Activated effector memory CD4-positive, alpha-beta T cell treated with anti-CD3 and anti-CD28 coated beads, Interleukin-2, amount 50 U/mL, for 16 hours (primary cell): ENCODE measurements at regions not wholly inside any gene's neighbourhood (a gene's known extent, or its start where the extent isn't known, plus 50 kb on each side); places are given as distances from the start of the nearest gene placed in this dataset.

Source experiments
- DNase-seq: peaks from one replicate; pipeline ENCODE4 v3.0.0-alpha.2; 2020

GRCh38 chrX:40267334-40268187 is 169.8 kb upstream of the BCOR start:
- no peak for DNase-seq

GRCh38 chrX:40266490-40267333 is 169.0 kb upstream of the BCOR start:
- peak; percentile 80 for DNase-seq

- no peak for DNase-seq
These were observed 168.2 kb upstream of the BCOR start for GRCh38 chrX:40265936-40266335.

- DNase-seq, result no peak
These were observed 165.3 kb upstream of the BCOR start for GRCh38 chrX:40263014-40263560.

- DNase-seq, result no peak
These were observed 164.6 kb upstream of the BCOR start for GRCh38 chrX:40262157-40263013.

DNA sequence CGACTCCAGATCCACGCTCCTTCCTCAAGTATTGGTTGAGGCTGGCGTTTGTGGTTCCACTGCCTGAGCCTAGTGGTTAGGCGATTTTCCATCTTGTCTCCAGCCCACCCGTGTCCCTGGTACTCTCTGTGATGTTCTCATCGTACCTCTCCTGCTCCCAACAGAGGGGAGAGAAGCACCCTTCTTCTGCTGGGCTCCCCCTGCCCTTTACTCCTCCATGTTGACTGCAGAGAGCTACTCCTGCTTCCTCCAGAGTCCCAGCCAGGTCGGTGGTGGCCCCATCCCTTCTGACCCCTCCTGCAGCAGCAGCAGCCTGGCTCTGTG is 164.0 kb upstream of the BCOR start:
- DNase-seq, result no peak

DNA sequence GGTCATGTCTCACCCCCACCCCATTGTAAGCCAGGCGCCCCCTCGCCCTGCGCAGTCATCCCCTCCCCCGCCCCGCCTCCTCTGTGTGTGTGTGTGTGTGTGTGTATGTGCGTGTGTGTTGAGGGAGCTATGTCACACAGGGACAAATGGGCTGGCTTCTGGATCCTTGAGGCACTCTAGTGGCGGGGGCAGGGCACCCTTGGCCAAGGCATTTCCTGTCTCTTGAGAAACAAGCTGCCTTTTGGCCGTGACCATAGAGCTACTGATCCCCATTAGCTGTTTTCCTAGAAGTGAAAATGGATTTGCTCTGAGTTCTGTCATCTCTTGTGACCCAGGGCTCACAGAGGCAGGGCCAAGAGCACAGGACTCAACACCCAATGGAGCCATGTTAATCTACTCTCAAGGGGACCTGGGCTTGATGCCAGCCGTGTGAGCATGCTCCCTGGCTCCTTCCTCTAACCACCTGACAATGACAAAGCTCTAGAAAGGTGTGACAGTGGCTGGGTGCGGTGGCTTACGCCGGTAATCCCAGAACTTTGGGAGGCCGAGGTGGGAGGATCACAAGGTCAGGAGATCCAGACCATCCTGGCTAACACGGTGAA is 162.5 kb upstream of the BCOR start:
- no peak for DNase-seq

DNA sequence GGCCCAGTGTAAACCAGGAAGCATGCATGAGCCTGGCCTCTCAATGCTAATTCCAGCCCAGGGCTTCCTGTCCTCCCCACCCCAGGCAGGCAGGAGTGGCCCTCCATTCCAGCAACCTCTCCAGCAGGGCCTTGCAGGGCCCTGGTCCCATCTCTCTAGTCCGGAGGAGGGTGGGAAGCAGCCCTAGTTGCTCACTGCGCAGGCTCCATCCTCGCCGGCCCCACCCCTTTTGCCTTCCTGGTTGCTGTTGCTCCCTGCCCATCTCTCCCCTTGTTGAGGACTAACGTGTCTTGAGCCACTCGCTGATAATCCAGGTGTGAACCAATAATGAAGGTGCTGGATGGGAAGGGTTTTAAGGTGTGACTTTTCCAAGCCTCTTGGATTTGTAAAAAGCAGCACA is 161.2 kb upstream of the BCOR start:
- DNase-seq, result no peak

DNA sequence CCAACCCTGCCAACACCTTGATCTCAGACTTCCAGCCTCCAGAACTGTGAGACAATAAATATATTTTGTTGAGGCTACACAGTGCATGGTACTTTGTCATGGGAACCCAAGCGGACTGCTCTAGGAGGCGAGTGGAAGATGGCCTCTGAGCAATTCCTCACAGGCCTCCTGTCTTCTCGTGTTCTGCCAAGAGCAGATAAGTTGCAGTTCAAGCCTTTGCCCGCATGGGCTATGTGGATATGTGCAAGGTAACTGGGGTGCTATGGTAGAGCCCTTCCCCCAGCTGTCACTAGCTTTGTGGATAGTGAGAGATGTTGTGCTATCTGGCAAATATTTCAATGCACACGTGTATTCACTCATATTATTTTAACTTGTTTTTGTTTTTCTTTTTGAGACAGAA is 156.0 kb upstream of the BCOR start:
- DNase-seq, result no peak

DNA sequence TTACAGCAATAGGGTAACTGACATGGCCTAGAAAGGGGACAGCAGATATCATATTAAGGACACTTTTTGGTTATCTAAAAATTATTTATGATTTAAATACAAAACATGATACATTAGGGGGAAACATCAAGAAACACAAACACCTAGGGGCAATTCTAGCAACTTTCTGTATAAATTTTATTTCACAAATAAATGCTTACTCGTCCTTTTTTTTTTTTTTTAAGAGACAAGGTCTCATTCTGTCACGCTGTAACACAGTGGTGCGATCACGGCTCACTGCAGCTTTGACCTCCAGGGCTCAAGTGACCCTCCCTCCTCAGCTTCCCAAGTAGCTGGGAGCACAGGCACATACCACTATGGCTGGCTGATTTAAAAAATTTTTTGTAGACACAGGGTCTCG is 151.8 kb upstream of the BCOR start:
- no peak for DNase-seq

- DNase-seq, result no peak
These were observed 151.1 kb upstream of the BCOR start for GRCh38 chrX:40248822-40249221.

DNA sequence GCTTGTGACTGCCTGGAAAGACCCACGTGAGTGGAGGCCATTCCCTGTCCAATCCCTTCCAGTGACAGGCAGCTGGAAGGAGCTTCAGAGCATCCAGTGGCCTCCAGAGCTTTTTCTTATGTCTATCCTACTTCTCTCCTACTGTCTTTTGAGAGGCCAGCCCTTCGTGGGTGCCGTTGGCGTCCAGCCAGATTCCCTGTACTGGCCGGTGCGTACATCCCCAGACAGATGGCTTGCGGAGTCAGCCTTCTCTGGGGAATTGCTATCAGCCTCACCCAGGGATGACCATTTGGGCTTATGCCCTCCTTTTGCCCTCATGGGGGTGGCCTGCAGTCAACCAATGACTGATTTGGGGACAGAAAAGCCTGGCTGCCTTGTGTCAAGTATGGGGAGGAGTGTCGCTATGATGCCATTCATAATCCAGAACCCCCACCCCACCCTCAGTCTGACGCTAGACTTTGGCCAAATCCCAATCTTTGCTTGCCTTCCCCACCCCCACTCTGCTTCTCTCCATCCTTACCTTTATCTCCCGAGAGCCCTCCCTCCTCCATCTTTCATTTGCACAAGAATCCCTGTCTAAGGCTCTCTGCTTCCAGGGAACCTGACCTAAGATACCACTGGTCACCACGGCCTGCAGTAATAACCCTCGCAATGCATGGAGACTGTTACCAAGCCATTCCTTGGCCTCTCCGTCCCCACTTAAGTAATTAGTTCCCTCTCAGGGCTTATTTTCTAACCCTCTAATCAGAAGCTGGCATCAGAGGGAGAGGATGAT is 150.3 kb upstream of the BCOR start:
- DNase-seq, result no peak

DNA sequence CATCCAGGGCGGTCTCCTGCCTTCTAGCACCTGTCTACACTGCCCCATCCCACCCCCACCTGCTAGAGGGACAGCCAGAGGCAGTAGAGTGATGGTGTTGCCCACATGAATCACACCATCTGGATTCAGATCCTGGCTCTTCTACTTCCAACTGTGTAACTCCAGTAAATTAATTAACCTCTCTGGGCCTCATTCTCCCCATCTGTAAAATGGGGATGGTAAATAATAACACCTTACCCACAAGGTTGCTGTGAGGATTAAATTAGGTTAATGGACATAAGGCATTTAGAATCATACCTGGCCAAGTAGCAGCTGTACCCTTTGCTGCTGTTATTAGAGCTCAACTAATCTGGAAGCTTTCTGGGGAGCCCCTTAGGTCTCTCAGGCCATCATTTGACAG is 149.6 kb upstream of the BCOR start:
- DNase-seq, result no peak

GRCh38 chrX:40245488-40246071 is 147.8 kb upstream of the BCOR start:
- DNase-seq, result no peak

DNA sequence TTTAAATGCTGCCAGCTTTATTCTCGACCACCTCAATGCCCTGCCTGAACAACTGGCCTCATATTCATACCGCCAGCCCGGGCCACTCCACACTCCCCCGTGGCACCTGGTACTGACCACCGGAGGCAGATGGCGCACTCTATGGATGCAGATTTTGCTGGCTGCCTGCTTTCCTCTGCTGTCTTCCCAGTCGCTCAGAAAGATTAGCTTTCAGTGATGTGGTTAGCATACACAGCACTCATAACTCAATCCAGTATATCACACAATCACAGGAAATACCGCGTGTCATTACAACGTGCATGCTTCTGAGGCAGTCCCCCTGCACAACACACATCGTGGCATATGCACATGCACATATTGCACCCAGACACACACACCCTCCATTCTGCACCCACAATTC is 147.2 kb upstream of the BCOR start:
- no peak for DNase-seq

GRCh38 chrX:40243755-40244515 is 146.2 kb upstream of the BCOR start:
- DNase-seq, result no peak

- DNase-seq, result no peak
These were observed 143.1 kb upstream of the BCOR start for GRCh38 chrX:40240844-40241243.

DNA sequence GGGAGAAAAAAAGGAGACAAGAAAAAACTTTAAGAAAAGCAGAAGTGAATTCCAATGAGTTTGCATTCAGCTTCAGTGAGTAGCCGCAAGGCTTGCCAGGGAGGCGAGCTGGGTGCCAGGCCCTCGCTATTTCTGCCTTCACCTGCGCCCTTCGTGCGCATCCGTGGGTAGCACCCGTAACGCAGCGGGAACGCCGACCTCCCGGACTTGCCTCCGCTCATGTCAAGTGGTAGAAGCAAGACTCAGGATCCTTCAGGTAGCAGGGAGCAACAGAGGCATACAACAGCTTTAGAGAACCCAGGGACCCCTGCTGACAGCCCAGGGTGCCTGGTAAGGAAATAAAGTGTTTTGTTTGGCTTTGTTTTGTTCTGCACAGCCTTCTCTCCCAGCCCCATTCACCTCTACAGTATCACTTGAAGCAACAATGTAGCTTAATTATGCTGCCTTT is 140.0 kb upstream of the BCOR start:
- DNase-seq, result no peak

DNA sequence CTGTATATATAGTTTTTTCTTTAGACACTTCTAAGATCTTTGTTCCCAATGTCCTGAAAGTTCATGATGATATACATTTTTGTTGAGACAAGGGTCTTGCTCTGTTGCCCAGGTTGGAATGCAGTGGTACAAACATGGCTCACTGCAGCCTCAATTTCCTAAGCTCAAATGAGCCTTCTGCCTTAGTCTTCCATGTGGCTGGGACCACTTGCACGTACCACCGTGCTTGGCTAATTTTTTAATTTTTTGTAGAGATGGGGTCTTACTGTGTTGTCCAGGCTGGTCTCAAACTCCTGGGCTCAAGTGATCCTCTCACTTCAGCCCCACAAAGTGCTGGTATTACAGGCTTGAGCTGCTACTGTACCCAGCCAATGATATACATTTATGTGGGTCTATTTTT is 132.9 kb upstream of the BCOR start:
- DNase-seq, result no peak

GRCh38 chrX:40227125-40227524 is 129.4 kb upstream of the BCOR start:
- DNase-seq, result no peak

DNA sequence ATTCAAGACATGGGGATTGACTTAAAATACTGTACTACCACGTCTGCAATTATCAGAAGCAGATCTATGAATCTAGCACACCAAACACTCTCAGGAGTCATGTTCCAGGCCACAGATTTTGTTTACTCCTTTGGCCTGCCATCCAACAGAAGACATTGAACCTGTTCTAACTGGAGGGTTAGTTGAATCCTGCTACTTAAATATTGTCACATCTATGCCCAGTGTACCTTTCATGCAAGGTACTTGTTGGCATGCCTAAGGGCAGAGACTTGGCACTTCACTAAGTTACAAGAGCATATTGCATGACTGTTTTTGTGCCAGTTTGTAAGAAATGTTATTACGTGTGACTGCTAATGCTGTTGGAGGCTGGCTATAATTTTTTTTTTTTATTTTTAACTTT is 126.9 kb upstream of the BCOR start:
- DNase-seq, result no peak
